HG03342 (cell line): ENCODE measurements at regions not wholly inside any gene's neighbourhood (a gene's known extent, or its start where the extent isn't known, plus 50 kb on each side); places are given as distances from the start of the nearest gene placed in this dataset.

Experiments used
- ATAC-seq: cut with Tn5 transposase; IDR thresholded peaks from one replicate; pipeline ENCODE4 v1.9.1; 2021; ENCODE audit warnings: mild to moderate bottlenecking, moderate library complexity; ENCODE audit not compliant: unreplicated experiment

DNA sequence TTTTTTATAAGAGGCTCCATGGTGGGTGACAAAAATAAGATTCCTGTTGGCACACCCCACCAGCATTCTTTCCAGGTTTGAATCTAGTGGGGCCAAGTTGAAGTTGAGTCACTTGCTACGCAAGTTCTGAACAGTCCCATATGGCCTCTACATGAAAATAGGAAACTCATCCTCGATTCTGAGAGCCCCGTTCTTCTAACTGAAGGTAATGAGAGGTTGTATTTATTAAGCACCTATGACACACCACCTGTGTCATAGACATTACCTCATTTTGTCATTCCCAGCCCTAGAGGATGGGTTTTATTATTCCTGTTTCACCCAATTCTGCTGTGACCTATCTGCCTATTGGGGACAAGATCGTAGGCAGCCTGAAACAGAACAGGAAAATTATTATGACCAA, 131.7 kb downstream of the ACTL7B start:
- no peak for ATAC-seq

DNA sequence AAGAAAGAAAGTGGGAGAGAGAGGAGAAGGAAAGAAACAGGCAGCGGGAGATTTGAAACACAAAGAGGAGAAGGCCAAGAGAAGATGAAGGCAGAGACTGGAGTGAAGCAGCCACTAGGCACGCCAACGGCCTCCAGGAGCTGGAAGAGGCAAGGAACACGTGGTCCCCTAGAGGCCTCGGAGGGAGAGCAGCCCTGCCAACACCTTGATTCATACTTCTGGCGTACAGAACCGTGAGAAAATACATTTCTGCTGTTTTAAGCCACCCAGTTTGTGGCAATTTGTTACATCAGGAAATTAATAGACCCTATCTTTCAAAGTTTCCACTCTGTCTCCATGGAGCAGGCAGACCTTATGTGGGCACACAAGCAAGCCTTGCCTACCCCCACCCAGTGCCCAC, 133.4 kb downstream of the ACTL7B start:
- no peak for ATAC-seq

DNA sequence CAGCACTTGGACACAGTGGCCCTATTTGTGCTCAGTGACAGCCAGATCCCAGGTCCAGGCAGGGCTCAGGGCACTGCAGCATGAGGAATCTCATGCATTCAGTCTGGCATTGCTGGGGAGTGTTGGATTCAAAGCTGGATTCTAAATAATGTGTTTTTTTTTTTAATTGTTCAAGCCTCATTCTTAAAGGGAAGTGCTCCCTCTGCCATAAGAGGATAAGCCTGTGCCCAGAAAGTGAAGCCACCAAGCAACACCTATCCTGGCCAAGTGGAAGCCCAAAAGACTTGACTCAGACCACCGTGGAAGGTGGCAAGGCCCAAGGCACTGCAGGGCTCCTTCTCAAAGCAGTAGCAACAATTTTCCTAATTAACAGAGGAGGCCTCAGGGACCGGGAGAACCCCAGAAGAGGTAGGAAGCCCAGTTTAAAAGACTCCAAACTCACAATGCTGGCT, 135.6 kb downstream of the ACTL7B start:
- ATAC-seq = no peak

GRCh38 chr9:108710424-108710823, 145.4 kb downstream of the ACTL7B start:
- no peak for ATAC-seq

DNA sequence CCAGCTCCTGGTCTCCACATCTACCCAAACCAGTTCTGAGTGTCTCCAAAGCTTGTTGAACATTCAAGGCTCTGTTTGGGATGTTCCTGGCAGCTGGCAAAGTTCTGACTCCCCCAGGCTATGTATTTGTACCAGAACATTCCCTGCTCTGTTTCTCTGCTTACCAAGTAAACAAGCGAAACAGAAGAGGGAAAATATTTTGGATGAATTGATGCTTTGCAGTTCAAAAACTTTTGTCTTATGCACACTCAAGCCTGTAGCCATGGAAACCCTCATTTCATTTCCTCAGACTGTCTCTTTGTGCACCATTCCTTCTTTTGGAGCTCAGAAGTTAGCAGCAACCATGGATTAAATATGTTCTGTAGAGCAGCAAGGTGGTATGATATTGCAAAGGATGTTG, 145.8 kb downstream of the ACTL7B start:
- no peak for ATAC-seq

- no peak for ATAC-seq
Measured at GRCh38 chr9:108709126-108709525, 146.7 kb downstream of the ACTL7B start.

GRCh38 chr9:108708448-108708847, 147.3 kb downstream of the ACTL7B start:
- ATAC-seq = no peak

DNA sequence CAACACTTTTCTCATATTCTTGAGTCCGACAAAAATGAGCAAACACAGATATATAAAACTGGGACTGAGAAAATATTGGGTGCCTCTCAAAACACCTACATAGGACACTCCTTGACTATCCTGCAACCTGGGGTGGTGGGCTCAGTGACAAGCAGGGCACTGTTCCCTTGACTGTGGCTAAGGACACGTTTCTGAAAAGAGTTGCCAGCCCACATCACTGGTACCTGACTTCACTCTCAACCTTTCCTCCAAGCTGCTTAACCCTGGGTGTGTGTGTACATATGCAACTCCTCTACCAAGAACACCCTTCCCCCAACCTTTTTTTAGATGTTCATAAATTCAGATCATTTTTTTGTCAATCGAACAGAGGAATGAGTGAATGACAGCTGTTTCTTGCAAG, 148.7 kb downstream of the ACTL7B start:
- no peak for ATAC-seq

DNA sequence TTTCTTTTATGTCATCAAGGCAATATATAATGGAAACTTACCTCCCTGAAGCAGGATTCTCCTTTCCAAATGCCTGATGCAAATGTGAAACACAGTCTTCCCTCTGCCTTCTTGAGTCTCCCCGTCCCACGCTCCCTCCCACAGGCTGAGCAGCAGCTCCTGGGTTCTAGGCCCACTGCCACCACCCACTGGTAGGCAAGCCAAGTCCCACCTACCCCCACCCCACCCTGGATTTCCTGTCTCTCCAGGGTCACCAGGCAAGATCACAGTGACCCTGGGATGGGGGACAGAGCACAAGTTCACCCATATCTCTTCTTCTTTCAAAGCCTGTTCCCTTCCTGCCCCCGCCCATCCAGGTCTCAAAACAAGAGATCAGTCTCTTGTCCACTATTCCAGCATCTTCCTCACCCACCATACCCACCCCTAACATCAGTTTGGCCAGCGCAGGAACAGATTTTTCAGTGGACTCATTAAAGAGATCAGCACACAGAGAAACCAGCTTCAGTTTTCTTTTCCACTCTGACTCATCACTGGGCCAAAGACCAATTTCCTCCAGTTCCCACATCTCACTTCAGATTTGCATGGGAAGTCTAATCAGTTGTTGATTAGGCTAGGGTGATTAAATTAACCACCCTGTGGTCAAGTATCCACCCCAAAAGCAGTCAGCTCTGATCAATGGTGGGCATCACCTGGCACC, 151.5 kb downstream of the ACTL7B start:
- ATAC-seq = no peak

DNA sequence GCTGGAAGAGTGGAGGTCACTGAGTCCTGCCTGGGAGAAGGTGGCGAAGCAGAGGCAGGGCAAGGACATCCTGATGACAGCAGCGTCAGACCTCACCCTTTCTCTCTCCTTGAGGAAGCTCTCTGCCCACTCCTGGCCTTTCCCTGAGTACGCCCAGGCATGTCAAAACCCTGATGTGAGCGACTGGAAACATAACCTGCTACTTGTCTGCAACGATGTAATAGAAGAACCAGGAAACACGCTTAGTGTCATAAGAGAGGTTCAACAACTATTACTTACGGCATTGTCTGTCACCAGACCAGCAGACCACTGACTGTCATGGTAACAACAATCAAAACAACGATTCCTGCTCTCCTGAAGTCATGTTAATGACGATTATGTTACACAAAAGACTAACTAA, 152.4 kb downstream of the ACTL7B start:
- no peak for ATAC-seq

GRCh38 chr9:108702681-108703080, 153.1 kb downstream of the ACTL7B start:
- no peak for ATAC-seq

DNA sequence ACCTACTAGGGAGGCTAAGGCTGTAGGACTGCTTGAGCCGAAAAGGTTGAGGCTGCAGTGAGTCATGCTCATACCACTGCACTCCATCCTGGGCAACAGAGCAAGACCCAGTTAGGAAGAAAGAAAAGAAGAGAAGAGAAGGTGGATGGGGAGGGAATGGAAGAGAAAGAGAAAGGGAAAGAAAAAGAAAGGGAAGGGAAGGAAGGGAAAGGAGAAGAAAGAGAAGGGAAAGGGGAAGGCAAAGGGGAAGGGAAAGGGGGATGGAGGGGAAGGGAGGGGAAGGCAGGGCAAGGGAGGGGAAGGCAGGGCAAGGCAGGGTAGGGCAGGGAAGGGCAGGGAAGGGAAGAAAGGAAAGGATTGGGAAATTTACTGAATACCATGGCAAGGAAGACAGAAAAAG, 157.0 kb downstream of the ACTL7B start:
- ATAC-seq = no peak

DNA sequence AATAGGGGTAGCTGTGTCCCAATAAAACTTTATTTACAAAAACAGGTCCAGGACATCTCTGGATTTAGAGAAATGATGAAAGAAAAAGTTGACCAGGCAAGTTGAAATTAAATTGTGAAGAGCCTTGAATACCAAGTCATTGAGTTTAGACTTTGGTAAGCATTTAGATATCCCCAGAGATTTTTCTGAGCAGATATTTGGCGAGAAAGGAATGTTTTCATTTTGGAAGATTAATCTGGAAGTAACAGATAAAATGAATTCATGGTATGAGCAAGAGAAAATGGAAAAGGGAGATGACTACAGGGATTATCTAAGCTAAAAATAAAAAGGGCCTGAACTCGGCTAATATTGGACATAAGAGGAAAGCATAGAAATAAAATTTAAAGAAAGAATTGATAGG, 157.6 kb downstream of the ACTL7B start:
- ATAC-seq = no peak

- no peak for ATAC-seq
Measured at GRCh38 chr9:108696156-108696555, 159.6 kb downstream of the ACTL7B start.

DNA sequence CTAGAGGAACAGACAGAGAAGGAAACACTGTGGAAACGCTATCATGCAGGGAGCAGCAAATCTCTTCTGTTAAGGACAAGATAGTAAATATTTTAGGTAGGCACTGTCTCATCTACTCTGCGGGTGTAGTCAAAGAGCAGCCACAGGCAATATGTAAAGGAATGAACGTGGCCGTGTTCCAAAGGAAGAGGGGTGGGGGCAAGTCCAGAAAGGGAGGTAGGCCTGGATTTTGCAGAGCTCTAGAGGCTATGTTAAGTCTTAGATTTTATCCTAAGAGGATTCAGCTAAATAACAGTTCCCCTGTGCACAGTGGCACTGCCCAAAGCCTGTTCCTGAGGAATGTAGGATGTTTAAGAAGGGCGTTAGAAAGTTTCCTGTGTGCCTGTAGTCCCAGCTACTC, 161.6 kb downstream of the ACTL7B start:
- no peak for ATAC-seq

DNA sequence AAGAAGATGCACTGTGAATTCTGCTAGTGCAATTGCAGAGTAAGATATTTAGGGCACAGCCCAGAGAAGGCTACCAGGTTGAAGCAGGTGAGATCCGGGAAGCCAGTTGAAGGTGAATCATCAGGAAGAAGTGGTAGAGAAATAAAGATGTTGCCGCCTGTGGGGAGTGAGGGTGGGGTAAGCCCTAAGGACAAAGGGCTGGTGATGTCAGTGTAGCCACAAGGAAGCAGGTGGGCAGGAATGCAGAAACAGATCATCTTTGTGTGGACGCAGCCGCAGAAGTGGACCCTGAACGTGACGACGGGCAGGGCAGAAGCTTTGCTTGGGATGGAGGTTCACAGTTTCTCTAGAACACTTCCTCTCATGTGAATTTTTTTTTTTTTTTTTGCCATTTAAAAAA, 164.2 kb downstream of the ACTL7B start:
- ATAC-seq = no peak

DNA sequence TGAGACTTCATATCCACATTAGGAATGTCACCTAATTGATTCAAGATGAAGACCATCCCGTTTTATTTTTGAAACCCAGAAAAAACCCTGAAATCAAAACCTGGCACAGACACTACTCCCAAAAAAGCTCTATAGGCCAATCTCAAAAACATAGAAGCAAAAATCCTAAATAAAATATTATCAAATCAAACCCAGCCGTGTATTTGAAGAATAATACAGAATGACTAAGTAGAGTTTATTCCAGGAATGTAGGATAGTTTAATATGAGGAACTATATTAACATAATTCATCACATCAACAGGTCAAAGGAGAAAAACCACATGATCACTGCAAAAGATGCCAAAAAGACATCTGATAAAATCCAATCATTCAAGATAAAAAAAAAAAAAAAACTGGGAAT, 167.1 kb downstream of the ACTL7B start:
- no peak for ATAC-seq

DNA sequence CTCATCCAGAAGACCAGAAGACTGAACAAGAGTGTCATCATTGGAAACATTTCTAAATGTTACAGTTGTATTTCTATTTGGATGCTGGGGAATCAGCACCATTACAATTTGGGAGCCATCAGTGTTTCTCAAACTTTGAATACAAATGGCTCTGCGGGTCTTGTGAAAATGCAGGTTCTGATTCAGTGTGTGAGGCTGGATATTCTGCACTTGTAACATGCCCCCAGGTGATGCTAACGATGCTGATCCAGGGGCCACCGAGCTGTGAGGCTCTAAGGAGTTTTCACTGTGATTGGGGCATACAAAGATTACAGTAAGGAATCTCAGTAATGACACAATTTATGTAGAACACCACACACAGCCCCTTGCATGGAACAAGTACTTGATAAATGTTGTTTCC, 167.7 kb downstream of the ACTL7B start:
- ATAC-seq = no peak

DNA sequence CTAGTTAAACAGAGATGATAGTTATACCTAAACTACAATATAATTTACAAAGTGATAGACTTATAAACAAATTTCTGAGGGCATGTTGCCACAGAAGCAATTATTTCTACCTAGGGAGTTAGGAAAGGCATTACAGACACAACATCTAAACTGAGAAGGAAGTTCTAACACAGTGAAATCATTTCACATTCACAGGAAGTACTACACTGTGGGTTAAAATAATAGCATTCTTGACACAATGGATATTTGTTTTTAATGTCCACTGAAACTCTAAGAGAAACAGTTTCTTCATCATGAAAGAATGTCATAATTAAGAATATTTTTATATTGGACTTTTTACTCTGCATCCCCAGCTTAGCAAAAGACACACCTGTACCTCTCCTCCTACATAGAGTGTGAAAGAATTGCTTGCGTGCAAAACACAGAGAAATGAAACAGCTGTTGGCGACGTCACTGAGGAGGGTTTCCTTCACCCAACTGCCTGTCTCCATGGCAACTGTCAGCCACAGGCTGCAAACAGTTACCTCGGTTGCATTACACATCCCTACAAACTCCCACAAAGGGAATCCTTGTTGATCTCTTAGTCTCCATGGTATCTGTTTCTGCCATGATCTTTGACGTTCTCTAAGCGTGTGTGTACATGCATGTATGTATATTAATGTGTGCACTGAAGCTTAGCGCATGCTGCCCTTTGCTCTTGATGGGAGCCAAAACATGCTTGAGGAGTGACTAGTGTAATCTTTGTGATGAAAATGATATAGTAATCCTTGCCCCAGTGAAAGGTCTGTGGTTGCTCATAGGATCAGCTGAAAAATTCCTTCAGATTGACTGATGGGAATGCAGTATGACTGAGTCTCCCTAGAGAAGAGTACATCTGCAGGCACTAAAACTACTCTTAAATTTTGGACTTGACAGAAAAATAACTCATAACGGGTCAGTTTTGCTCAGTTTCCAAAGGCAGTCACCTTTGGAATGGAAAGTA, 168.5 kb downstream of the ACTL7B start:
- ATAC-seq = no peak

- ATAC-seq = no peak
Measured at GRCh38 chr9:108684288-108685025, 171.3 kb downstream of the ACTL7B start.

- no peak for ATAC-seq
Measured at GRCh38 chr9:108683245-108683644, 172.5 kb downstream of the ACTL7B start.
